ENCODE measurements at regions not wholly inside any gene's neighbourhood (a gene's known extent, or its start where the extent isn't known, plus 50 kb on each side); places are given as distances from the start of the nearest gene placed in this dataset.

DNA sequence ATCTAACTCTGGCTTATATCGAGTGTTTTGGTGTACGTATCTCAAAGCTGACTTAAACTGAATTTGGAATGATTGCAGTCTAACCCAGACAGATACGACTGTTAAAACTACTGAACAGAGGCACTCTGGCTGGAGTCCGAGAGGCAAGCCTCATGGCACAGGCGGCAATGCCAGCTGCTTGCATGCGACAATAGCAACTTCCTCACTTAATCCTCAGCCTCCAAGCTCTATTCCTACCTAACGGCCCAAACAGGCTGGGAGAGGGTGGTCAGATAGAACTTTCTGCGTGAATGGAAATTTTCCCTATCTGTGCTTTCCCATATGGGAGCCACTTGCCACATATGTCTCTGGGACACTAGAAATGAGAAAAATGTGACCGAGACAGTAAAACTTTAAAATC is 292.0 kb upstream of the KLF6 start:
- no peak overlapping the region for H3K27ac ChIP-seq
- no peak overlapping the region for H3K4me3 ChIP-seq
- no peak for DNase-seq (ENCODE audit: low spot score)
- H3K36me3 ChIP-seq: no peaks in the 10 kb centered on the region
- TF ChIP-seq, protein P1, sequence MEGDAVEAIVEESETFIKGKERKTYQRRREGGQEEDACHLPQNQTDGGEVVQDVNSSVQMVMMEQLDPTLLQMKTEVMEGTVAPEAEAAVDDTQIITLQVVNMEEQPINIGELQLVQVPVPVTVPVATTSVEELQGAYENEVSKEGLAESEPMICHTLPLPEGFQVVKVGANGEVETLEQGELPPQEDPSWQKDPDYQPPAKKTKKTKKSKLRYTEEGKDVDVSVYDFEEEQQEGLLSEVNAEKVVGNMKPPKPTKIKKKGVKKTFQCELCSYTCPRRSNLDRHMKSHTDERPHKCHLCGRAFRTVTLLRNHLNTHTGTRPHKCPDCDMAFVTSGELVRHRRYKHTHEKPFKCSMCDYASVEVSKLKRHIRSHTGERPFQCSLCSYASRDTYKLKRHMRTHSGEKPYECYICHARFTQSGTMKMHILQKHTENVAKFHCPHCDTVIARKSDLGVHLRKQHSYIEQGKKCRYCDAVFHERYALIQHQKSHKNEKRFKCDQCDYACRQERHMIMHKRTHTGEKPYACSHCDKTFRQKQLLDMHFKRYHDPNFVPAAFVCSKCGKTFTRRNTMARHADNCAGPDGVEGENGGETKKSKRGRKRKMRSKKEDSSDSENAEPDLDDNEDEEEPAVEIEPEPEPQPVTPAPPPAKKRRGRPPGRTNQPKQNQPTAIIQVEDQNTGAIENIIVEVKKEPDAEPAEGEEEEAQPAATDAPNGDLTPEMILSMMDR (IDR thresholded peaks at IDR 0.05): no peak
- no peaks in the 10 kb centered on the region for H3K27me3 ChIP-seq
- peaks cover 0 to 32% of the 10 kb centered on the region in 2 donors for H3K4me1 ChIP-seq
- no peaks in the 10 kb centered on the region for H3K9me3 ChIP-seq

DNA sequence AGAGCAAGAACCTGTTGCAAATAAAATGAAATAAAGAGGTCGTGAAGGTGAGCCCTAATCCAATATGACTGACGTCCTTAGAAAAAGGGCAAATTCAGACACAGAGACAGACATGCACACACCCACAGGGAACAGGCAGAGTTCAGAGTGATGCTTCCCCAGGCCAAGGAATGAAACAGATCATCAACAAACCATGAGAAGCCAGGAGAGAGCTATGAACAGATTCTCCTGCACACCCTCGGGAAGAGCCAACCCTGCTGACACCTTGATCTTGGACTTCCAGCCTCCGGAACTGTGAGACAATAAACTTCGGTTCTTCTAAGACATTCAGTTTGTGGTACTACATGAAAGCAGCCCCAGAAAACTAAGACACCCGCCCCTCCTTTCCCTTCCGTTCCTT is 290.4 kb upstream of the KLF6 start:
- H3K27ac ChIP-seq: no peak overlapping the region
- H3K36me3 ChIP-seq: no peaks in the 10 kb centered on the region
- no peaks in the 10 kb centered on the region for H3K9me3 ChIP-seq
- peaks cover 0 to 22% of the 10 kb centered on the region in 2 donors for H3K4me1 ChIP-seq
- TF ChIP-seq, protein P1 (IDR thresholded peaks at IDR 0.05): no peak
- no peak for DNase-seq (ENCODE audit: low spot score)
- no peaks in the 10 kb centered on the region for H3K27me3 ChIP-seq
- H3K4me3 ChIP-seq: no peak overlapping the region

DNA sequence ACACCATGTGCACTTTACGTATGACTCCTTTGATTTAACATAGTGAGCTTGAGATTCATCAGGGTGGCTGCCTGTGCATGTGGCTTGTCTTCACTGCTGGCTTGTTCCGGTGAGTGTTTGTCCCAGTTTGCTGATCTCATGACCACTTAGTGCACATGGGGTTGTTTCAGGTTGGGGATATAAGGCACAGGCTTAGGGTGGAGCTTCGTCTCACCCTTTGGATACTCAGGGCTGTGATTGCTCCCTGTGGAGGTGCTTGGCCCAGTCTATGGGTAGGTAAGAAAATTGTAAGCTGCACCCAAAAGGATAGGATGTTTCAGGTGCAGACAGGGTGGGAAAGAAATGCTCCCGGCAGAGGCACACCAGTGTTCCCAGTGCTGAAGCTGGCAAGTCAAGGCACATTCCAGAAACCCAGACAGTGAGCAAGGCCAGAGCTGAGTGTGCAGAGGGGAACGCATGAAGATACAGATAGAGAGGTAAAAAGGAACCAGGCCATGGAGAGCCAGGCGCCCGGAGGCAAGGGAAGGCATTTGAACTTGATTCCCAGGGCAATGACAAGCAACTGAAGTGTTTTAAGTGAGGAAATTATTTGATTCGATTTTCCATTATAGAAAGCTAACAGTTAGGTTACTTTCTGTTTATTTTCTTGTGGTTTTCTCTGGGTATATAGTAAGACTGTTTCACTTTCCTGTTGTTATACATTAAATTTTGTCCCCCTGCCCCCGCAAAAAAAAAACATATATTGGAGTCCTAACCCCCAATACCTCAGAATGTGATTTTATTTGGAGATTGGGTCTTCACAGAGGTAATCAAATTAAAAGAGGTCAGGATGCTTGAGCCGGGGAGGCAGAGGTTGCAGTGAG is 289.8 kb upstream of the KLF6 start:
- TF ChIP-seq, protein P1 (IDR thresholded peaks at IDR 0.05): no peak
- Histone ChIP-seq H3K4me3 (no peak overlapping the region), H3K9me3 (no peaks in the 10 kb centered on the region), H3K4me1 (peaks cover 0 to 21% of the 10 kb centered on the region in 2 donors), H3K27me3 (no peaks in the 10 kb centered on the region), H3K27ac (peak overlapping the region; percentile 46 to 66), H3K36me3 (no peaks in the 10 kb centered on the region)
- no peak for DNase-seq (ENCODE audit: low spot score)

DNA sequence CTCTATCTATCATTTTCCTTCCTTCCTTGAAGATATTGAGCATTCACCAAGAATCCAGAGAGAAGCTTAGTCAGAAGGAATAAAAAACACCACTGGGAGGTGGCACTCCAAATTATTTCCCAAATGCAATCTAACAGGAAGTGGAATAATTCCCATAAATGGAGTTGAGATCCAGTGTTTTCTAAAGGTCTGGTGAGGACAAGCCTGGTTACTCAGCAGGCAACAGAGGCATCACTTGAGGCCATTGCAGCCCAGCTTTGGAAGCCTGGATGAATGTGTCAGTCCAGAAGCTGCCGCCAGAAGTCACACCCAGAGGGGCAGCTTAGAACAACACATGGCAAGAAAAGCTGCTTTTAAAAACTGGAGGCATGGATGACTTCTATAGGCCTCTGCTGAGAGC is 288.9 kb upstream of the KLF6 start:
- DNase-seq (ENCODE audit: low spot score): peak; percentile 84
- H3K36me3 ChIP-seq: no peaks in the 10 kb centered on the region
- H3K9me3 ChIP-seq: no peaks in the 10 kb centered on the region
- peak overlapping the region; percentile 46 to 66 for H3K27ac ChIP-seq
- TF ChIP-seq, protein P1 (IDR thresholded peaks at IDR 0.05): no peak
- no peak overlapping the region for H3K4me3 ChIP-seq
- H3K27me3 ChIP-seq: no peaks in the 10 kb centered on the region
- H3K4me1 ChIP-seq: peaks cover 0 to 29% of the 10 kb centered on the region in 2 donors

DNA sequence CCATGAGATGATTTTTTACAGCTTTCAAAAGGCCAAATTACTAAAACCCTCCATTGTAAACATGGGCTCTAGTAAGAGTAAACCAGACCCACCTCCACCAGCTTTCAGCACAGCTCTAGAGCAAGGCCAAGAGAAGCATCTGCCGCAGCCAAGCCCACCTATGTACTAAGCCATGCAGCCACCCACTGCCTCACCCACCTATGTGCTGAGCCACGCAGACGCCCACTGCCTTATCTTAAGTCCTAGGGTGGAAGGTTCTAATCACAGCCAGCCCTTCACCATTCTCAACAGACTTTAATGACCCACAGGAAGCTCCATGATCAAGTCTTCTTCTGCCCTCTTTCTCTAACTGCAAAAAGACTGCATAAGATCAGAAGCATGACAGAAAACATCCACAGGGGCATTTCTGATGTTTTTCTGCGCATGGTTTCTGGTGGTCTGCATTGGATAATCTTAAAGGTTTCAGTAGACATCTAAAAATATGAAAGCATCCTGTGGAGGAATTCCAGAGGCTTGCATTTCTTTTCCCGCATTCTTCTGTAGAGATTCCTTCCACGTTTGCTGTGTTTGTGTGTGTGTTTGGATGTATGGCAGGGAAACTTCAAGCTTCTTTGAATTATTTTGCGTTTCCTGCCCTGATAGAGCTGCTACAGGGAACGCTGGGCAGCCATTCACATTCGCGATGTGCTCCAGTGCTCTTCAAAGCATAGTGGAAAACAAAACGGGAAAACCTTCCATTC is 286.1 kb upstream of the KLF6 start:
- Histone ChIP-seq H3K4me3 (no peak overlapping the region), H3K27me3 (no peaks in the 10 kb centered on the region), H3K9me3 (no peaks in the 10 kb centered on the region), H3K4me1 (peaks cover 0 to 52% of the 10 kb centered on the region in 2 donors), H3K27ac (no peak overlapping the region), H3K36me3 (no peaks in the 10 kb centered on the region)
- TF ChIP-seq, protein P1 (IDR thresholded peaks at IDR 0.05): no peak
- no peak for DNase-seq (ENCODE audit: low spot score)

Measured in right atrium auricular region (tissue), 2 donors.